Thoracic aorta (tissue), 2 donors: ENCODE measurements at regions not wholly inside any gene's neighbourhood (a gene's known extent, or its start where the extent isn't known, plus 50 kb on each side); places are given as distances from the start of the nearest gene placed in this dataset.

ENCODE experiments used
- ATAC-seq: fragments of 150-250 bp; one replicate; pipeline ENCODE4 v1.8.0; 2017; ENCODE audit warnings: low read depth; ENCODE audit not compliant: insufficient number of reproducible peaks, low FRiP score
- DNase-seq: peaks from one replicate; pipeline ENCODE4 v3.0.0-alpha.2; 2020; ENCODE audit warnings: low spot score
- H3K27ac ChIP-seq, 2 donors: fragments of 200-600 bp; sonication (generic); 1 replicate in 1 of 2; 2 replicates in 1 of 2; pipeline ENCODE4 v1.5.1; 2016; ENCODE audit warnings: mild to moderate bottlenecking in 2 of 2, moderate library complexity in 2 of 2
- H3K27me3 ChIP-seq: fragments of 200-600 bp; sonication (generic); replicated peaks from 2 replicates; pipeline ENCODE4 v1.6.0; 2016; ENCODE audit warnings: mild to moderate bottlenecking; ENCODE audit not compliant: insufficient read depth
- H3K36me3 ChIP-seq: fragments of 200-600 bp; sonication (generic); one replicate; pipeline ENCODE4 v1.5.1; 2016
- H3K4me1 ChIP-seq, 2 donors: fragments of 200-600 bp; sonication (generic); 1 replicate in 1 of 2; 2 replicates in 1 of 2; pipeline versions ENCODE4 v1.5.1 to v1.6.0; 2016; ENCODE audit warnings: low read depth in 2 of 2, mild to moderate bottlenecking in 1 of 2; ENCODE audit not compliant: control insufficient read depth in 1 of 2
- H3K4me3 ChIP-seq: fragments of 200-600 bp; sonication (generic); 2 replicates; pipeline ENCODE4 v1.5.1; 2016; ENCODE audit warnings: mild to moderate bottlenecking
- H3K9me3 ChIP-seq: fragments of 200-600 bp; sonication (generic); 2 replicates; pipeline ENCODE4 v1.5.1; 2016
- CTCF ChIP-seq: fragments of 200-600 bp; sonication (generic); IDR thresholded peaks from one replicate; pipeline ENCODE4 v1.5.1; 2019; ENCODE audit warnings: antibody characterized with exemption

GRCh38 chr13:48906200-48906599, 69.5 kb upstream of the FNDC3A start:
- no peak for ATAC-seq
- no peak overlapping the region for H3K4me3 ChIP-seq
- TF ChIP-seq CTCF, result no peak

GRCh38 chr13:48908381-48909055, 67.2 kb upstream of the FNDC3A start:
- Histone ChIP-seq H3K4me3 (peak overlapping the region; percentile 9), H3K27me3 (no peaks in the 10 kb centered on the region), H3K9me3 (no peaks in the 10 kb centered on the region), H3K27ac (peak overlapping the region in 1 of 2 donors; percentile 25), H3K36me3 (no peaks in the 10 kb centered on the region), H3K4me1 (peaks cover 0 to 13% of the 10 kb centered on the region in 2 donors)
- ATAC-seq, result peak; percentile 50
- DNase-seq, result peak; percentile 23
- no peak for TF ChIP-seq CTCF

More at GRCh38 chr13:48906200-48906599, 69.5 kb upstream of the FNDC3A start:
- no peak for DNase-seq
- Histone ChIP-seq H3K9me3 (no peaks in the 10 kb centered on the region), H3K27me3 (no peaks in the 10 kb centered on the region), H3K4me1 (peaks cover 0 to 13% of the 10 kb centered on the region in 2 donors), H3K36me3 (no peaks in the 10 kb centered on the region), H3K27ac (no peak overlapping the region)

GRCh38 chr13:48909056-48909389, 66.7 kb upstream of the FNDC3A start:
- Histone ChIP-seq H3K27ac (no peak overlapping the region), H3K27me3 (no peaks in the 10 kb centered on the region), H3K4me1 (peaks cover 0 to 13% of the 10 kb centered on the region in 2 donors), H3K9me3 (no peaks in the 10 kb centered on the region), H3K4me3 (peak overlapping the region; percentile 9), H3K36me3 (no peaks in the 10 kb centered on the region)
- no peak for DNase-seq
- ATAC-seq, result no peak
- TF ChIP-seq CTCF, result no peak

- Histone ChIP-seq H3K27me3 (no peaks in the 10 kb centered on the region), H3K36me3 (no peaks in the 10 kb centered on the region), H3K27ac (no peak overlapping the region), H3K4me1 (peaks cover 0 to 13% of the 10 kb centered on the region in 2 donors), H3K9me3 (no peaks in the 10 kb centered on the region), H3K4me3 (no peak overlapping the region)
- ATAC-seq (no peak), DNase-seq (no peak)
- TF ChIP-seq CTCF, result no peak
Measured at GRCh38 chr13:48910686-48911085, 65.0 kb upstream of the FNDC3A start.

- Histone ChIP-seq H3K27me3 (no peaks in the 10 kb centered on the region), H3K27ac (no peak overlapping the region), H3K4me1 (no peaks in the 10 kb centered on the region), H3K36me3 (no peaks in the 10 kb centered on the region), H3K9me3 (no peaks in the 10 kb centered on the region), H3K4me3 (no peak overlapping the region)
- no peak for DNase-seq
- ATAC-seq, result no peak
- no peak for TF ChIP-seq CTCF
Measured at GRCh38 chr13:48919751-48920150, 56.0 kb upstream of the FNDC3A start.
